ELR (cell line): ENCODE measurements at regions not wholly inside any gene's neighbourhood (a gene's known extent, or its start where the extent isn't known, plus 50 kb on each side); places are given as distances from the start of the nearest gene placed in this dataset.

ENCODE experiments used
- DNase-seq: peaks from one replicate; pipeline ENCODE4 v3.0.0-alpha.2; 2015; ENCODE audit warnings: low read depth

- no peak for DNase-seq
These were observed 112.1 kb downstream of the IRX5 start for GRCh38 chr16:55042556-55043432.

GRCh38 chr16:55043499-55043898 is 112.8 kb downstream of the IRX5 start:
- DNase-seq = no peak

GRCh38 chr16:55044201-55044975 is 113.7 kb downstream of the IRX5 start:
- DNase-seq = no peak

- DNase-seq = no peak
These were observed 114.7 kb downstream of the IRX5 start for GRCh38 chr16:55045329-55045728.

- DNase-seq = no peak
These were observed 115.2 kb downstream of the IRX5 start for GRCh38 chr16:55045756-55046460.

GRCh38 chr16:55046513-55046912 is 115.8 kb downstream of the IRX5 start:
- DNase-seq = no peak

GRCh38 chr16:55046916-55047315 is 116.3 kb downstream of the IRX5 start:
- DNase-seq = no peak

GRCh38 chr16:55047331-55047730 is 116.7 kb downstream of the IRX5 start:
- DNase-seq = no peak

- no peak for DNase-seq
These were observed 117.3 kb downstream of the IRX5 start for GRCh38 chr16:55047903-55048497.

GRCh38 chr16:55048745-55049144 is 118.1 kb downstream of the IRX5 start:
- DNase-seq = no peak

- no peak for DNase-seq
These were observed 121.1 kb downstream of the IRX5 start for GRCh38 chr16:55051571-55052347.

GRCh38 chr16:55052348-55052734 is 121.7 kb downstream of the IRX5 start:
- no peak for DNase-seq

GRCh38 chr16:55052741-55053415 is 122.2 kb downstream of the IRX5 start:
- no peak for DNase-seq

GRCh38 chr16:55055262-55055661 is 124.6 kb downstream of the IRX5 start:
- DNase-seq = no peak

- no peak for DNase-seq
These were observed 126.1 kb downstream of the IRX5 start for GRCh38 chr16:55056585-55057401.

GRCh38 chr16:55057866-55058265 is 127.2 kb downstream of the IRX5 start:
- no peak for DNase-seq

- DNase-seq = no peak
These were observed 127.9 kb downstream of the IRX5 start for GRCh38 chr16:55058576-55058975.

- DNase-seq = no peak
These were observed 128.5 kb downstream of the IRX5 start for GRCh38 chr16:55059146-55059545.

- DNase-seq = no peak
These were observed 130.5 kb downstream of the IRX5 start for GRCh38 chr16:55061126-55061525.

GRCh38 chr16:55062442-55062841 is 131.8 kb downstream of the IRX5 start:
- DNase-seq = no peak
